ENCODE measurements at regions not wholly inside any gene's neighbourhood (a gene's known extent, or its start where the extent isn't known, plus 50 kb on each side); places are given as distances from the start of the nearest gene placed in this dataset.

GRCh38 chr9:89923961-89924504 is 319.2 kb downstream of the GADD45G start:
- H2AFZ ChIP-seq (ENCODE audit: low read length): no peak overlapping the region
- no peak for TF ChIP-seq CTCF (IDR thresholded peaks at IDR 0.05; ENCODE audit: low read length)
- no peak for TF ChIP-seq EZH2 (IDR thresholded peaks at IDR 0.05; ENCODE audit: borderline replicate concordance, low read length)
- H3K27me3 ChIP-seq (ENCODE audit: insufficient read depth, low read length): no peaks in the 10 kb centered on the region
- no peaks in the 10 kb centered on the region for H3F3A ChIP-seq (ENCODE audit: insufficient read depth, low read length)
- H3K27ac ChIP-seq (ENCODE audit: low read depth, low read length, poor library complexity, severe bottlenecking): no peak overlapping the region
- no peaks in the 10 kb centered on the region for H3K4me1 ChIP-seq (ENCODE audit: insufficient read depth, low read length, severe bottlenecking)
- H3K4me3 ChIP-seq (ENCODE audit: low read depth, low read length, poor library complexity, severe bottlenecking): no peak overlapping the region
- H3K9me3 ChIP-seq (ENCODE audit: low read length): no peaks in the 10 kb centered on the region
- no peaks in the 10 kb centered on the region for H3K9me2 ChIP-seq (ENCODE audit: low read depth, low read length)
- H3K4me2 ChIP-seq (ENCODE audit: low read length): no peak overlapping the region
- no peaks in the 10 kb centered on the region for H3K79me2 ChIP-seq (ENCODE audit: insufficient read depth, low read length)
- no peaks in the 10 kb centered on the region for H3K36me3 ChIP-seq (ENCODE audit: insufficient read depth, low read length)
- no peak overlapping the region for H3K9ac ChIP-seq (ENCODE audit: low read length)
- no peaks in the 10 kb centered on the region for H4K20me1 ChIP-seq (ENCODE audit: insufficient read depth, low read length)

GRCh38 chr9:89924611-89925010 is 319.8 kb downstream of the GADD45G start:
- Histone ChIP-seq H3K36me3 (ENCODE audit: insufficient read depth, low read length) (no peaks in the 10 kb centered on the region), H3K79me2 (ENCODE audit: insufficient read depth, low read length) (no peaks in the 10 kb centered on the region), H2AFZ (ENCODE audit: low read length) (no peak overlapping the region), H3K4me1 (ENCODE audit: insufficient read depth, low read length, severe bottlenecking) (no peaks in the 10 kb centered on the region), H3K4me3 (ENCODE audit: low read depth, low read length, poor library complexity, severe bottlenecking) (no peak overlapping the region), H3K9ac (ENCODE audit: low read length) (no peak overlapping the region), H3K9me2 (ENCODE audit: low read depth, low read length) (no peaks in the 10 kb centered on the region), H3F3A (ENCODE audit: insufficient read depth, low read length) (no peaks in the 10 kb centered on the region), H4K20me1 (ENCODE audit: insufficient read depth, low read length) (no peaks in the 10 kb centered on the region), H3K4me2 (ENCODE audit: low read length) (no peak overlapping the region), H3K9me3 (ENCODE audit: low read length) (no peaks in the 10 kb centered on the region), H3K27ac (ENCODE audit: low read depth, low read length, poor library complexity, severe bottlenecking) (no peak overlapping the region), H3K27me3 (ENCODE audit: insufficient read depth, low read length) (no peaks in the 10 kb centered on the region)
- TF ChIP-seq CTCF (IDR thresholded peaks at IDR 0.05; ENCODE audit: low read length) (no peak), EZH2 (IDR thresholded peaks at IDR 0.05; ENCODE audit: borderline replicate concordance, low read length) (no peak)

- Histone ChIP-seq H3F3A (ENCODE audit: insufficient read depth, low read length) (no peaks in the 10 kb centered on the region), H3K4me2 (ENCODE audit: low read length) (no peak overlapping the region), H3K79me2 (ENCODE audit: insufficient read depth, low read length) (no peaks in the 10 kb centered on the region), H3K9ac (ENCODE audit: low read length) (no peak overlapping the region), H3K4me3 (ENCODE audit: low read depth, low read length, poor library complexity, severe bottlenecking) (no peak overlapping the region), H4K20me1 (ENCODE audit: insufficient read depth, low read length) (no peaks in the 10 kb centered on the region), H3K9me3 (ENCODE audit: low read length) (no peaks in the 10 kb centered on the region), H3K36me3 (ENCODE audit: insufficient read depth, low read length) (no peaks in the 10 kb centered on the region), H3K27ac (ENCODE audit: low read depth, low read length, poor library complexity, severe bottlenecking) (no peak overlapping the region), H3K4me1 (ENCODE audit: insufficient read depth, low read length, severe bottlenecking) (no peaks in the 10 kb centered on the region), H3K27me3 (ENCODE audit: insufficient read depth, low read length) (no peaks in the 10 kb centered on the region), H3K9me2 (ENCODE audit: low read depth, low read length) (no peaks in the 10 kb centered on the region), H2AFZ (ENCODE audit: low read length) (no peak overlapping the region)
- TF ChIP-seq CTCF (IDR thresholded peaks at IDR 0.05; ENCODE audit: low read length) (no peak), EZH2 (IDR thresholded peaks at IDR 0.05; ENCODE audit: borderline replicate concordance, low read length) (no peak)
These were observed 321.4 kb downstream of the GADD45G start for GRCh38 chr9:89926167-89926566.

All from OCI-LY1 (cell line).